Keratinocyte (primary cell): ENCODE measurements at regions not wholly inside any gene's neighbourhood (a gene's known extent, or its start where the extent isn't known, plus 50 kb on each side); places are given as distances from the start of the nearest gene placed in this dataset.

Source experiments
- CTCF ChIP-seq, 3 experiments: IDR thresholded peaks in 1 of 3; conservative IDR thresholded peaks in 1 of 3; optimal IDR thresholded peaks in 1 of 3; 2 replicates in 2 of 3; 3 replicates in 1 of 3; pipeline versions ENCODE3 to v1.5.1; 2011; ENCODE audit warnings: low read length in 3 of 3, mild to moderate bottlenecking in 3 of 3, moderate library complexity in 2 of 3, control low read depth in 1 of 3, inconsistent platforms in 1 of 3; ENCODE audit not compliant: insufficient read depth in 2 of 3; ENCODE audit errors: extremely low read depth in 1 of 3
- EZH2 ChIP-seq: IDR thresholded peaks from one replicate; pipeline ENCODE4 v1.6.1; 2012; ENCODE audit warnings: inconsistent platforms, mild to moderate bottlenecking, low read length, moderate library complexity

- TF ChIP-seq CTCF (optimal IDR thresholded peaks at IDR 0.05 in 1 of 3, IDR thresholded peaks at IDR 0.05 in 1 of 3, conservative IDR thresholded peaks at IDR 0.05 in 1 of 3; ENCODE audit: extremely low read depth in 1 of 3, insufficient read depth in 2 of 3, low read length in 3 of 3) (no peak), EZH2 (no peak)
Observed at GRCh38 chr6:47159763-47160162, 117.6 kb upstream of the ADGRF1 start.
